GM23248 (cell line): ENCODE measurements at regions not wholly inside any gene's neighbourhood (a gene's known extent, or its start where the extent isn't known, plus 50 kb on each side); places are given as distances from the start of the nearest gene placed in this dataset.

Source experiments
- DNase-seq: peaks from one replicate; pipeline ENCODE4 v3.0.0-alpha.2; 2015
- H2AFZ ChIP-seq: fragments of 200-600 bp; sonication (generic); 2 replicates; pipeline ENCODE4 v1.6.1; 2016; ENCODE audit warnings: antibody characterized with exemption
- H3F3A ChIP-seq: fragments of 200-600 bp; sonication (generic); 2 replicates; pipeline ENCODE4 v1.6.1; 2016; ENCODE audit warnings: mild to moderate bottlenecking, antibody characterized with exemption, mixed run types; ENCODE audit not compliant: insufficient read depth
- H3K27ac ChIP-seq: fragments of 200-600 bp; sonication (generic); 2 replicates; pipeline ENCODE4 v1.5.1; 2016; ENCODE audit warnings: mild to moderate bottlenecking
- H3K27me3 ChIP-seq: fragments of 200-600 bp; sonication (generic); replicated peaks from 2 replicates; pipeline ENCODE4 v1.6.1; 2016; ENCODE audit warnings: mild to moderate bottlenecking; ENCODE audit not compliant: insufficient read depth
- H3K36me3 ChIP-seq: fragments of 200-600 bp; sonication (generic); 2 replicates; pipeline ENCODE4 v1.6.1; 2016; ENCODE audit warnings: low read depth, mild to moderate bottlenecking
- H3K4me1 ChIP-seq: fragments of 200-600 bp; sonication (generic); 2 replicates; pipeline ENCODE4 v1.6.1; 2016; ENCODE audit warnings: mild to moderate bottlenecking; ENCODE audit not compliant: insufficient read depth
- H3K4me2 ChIP-seq: fragments of 200-600 bp; sonication (generic); one replicate; pipeline ENCODE4 v1.6.1; 2016; ENCODE audit warnings: mild to moderate bottlenecking; ENCODE audit not compliant: unreplicated experiment
- H3K4me3 ChIP-seq: fragments of 200-600 bp; sonication (generic); 2 replicates; pipeline ENCODE4 v1.5.1; 2016; ENCODE audit warnings: mild to moderate bottlenecking
- H3K79me2 ChIP-seq: fragments of 200-600 bp; sonication (generic); 2 replicates; pipeline ENCODE4 v1.6.1; 2016; ENCODE audit warnings: mild to moderate bottlenecking; ENCODE audit not compliant: insufficient read depth
- H3K9ac ChIP-seq: fragments of 200-600 bp; sonication (generic); 2 replicates; pipeline ENCODE4 v1.6.1; 2016; ENCODE audit warnings: mild to moderate bottlenecking
- H3K9me2 ChIP-seq: fragments of 200-600 bp; sonication (generic); 2 replicates; pipeline ENCODE4 v1.6.1; 2016; ENCODE audit warnings: mixed run types, mild to moderate bottlenecking, moderate library complexity; ENCODE audit not compliant: insufficient read depth
- H3K9me3 ChIP-seq: fragments of 200-600 bp; sonication (generic); one replicate; pipeline ENCODE4 v1.6.1; 2017; ENCODE audit warnings: low read depth
- H4K20me1 ChIP-seq: fragments of 200-600 bp; sonication (generic); 2 replicates; pipeline ENCODE4 v1.6.0; 2016; ENCODE audit not compliant: insufficient read depth
- EZH2 ChIP-seq: fragments of 200-600 bp; sonication (generic); IDR thresholded peaks from 2 replicates; pipeline ENCODE4 v1.6.1; 2018; ENCODE audit warnings: antibody characterized with exemption, mild to moderate bottlenecking; ENCODE audit not compliant: insufficient read depth, poor library complexity, severe bottlenecking
- EZH2phosphoT487 ChIP-seq: fragments of 200-600 bp; sonication (generic); IDR thresholded peaks from 2 replicates; pipeline ENCODE4 v1.6.1; 2018; ENCODE audit warnings: antibody characterized with exemption, moderate library complexity, mild to moderate bottlenecking, low read depth; ENCODE audit not compliant: insufficient read depth
- WGBS, 2 experiments: methylation state at CpG; one replicate each; pipeline ENCODE4 v1.1.6; 2015 to 2017; ENCODE audit warnings: low lambda C conversion rate in 2 of 2, low coverage in 1 of 2; ENCODE audit errors: missing lambda C conversion rate in 2 of 2; 5-methylcytosine and 5-hydroxymethylcytosine counted together
- in situ Hi-C: fragments of 300-500 bp; cut with MboI; formaldehyde crosslinking; loops from 2 replicates; pipeline ENCODE4 v1.15.0; 2020

GRCh38 chr10:78752221-78752620 lies 316.5 kb upstream of the ZMIZ1 start:
- Histone ChIP-seq H3K79me2 (no peaks in the 10 kb centered on the region), H3K9me2 (no peaks in the 10 kb centered on the region), H3K4me2 (no peak overlapping the region), H3K9me3 (no peaks in the 10 kb centered on the region), H3K4me3 (no peak overlapping the region), H3K9ac (no peak overlapping the region), H3K36me3 (no peaks in the 10 kb centered on the region), H3K4me1 (peaks cover 13% of the 10 kb centered on the region), H2AFZ (no peak overlapping the region), H3F3A (peaks cover 14% of the 10 kb centered on the region), H4K20me1 (no peaks in the 10 kb centered on the region), H3K27ac (no peak overlapping the region), H3K27me3 (no peaks in the 10 kb centered on the region)
- in situ Hi-C loops, result no loop called here
- WGBS, 2 experiments, result 12 to 14% methylated on average over 3 of the region's 3 CpGs
- DNase-seq, result peak; percentile 47
- TF ChIP-seq EZH2 (no peak), EZH2phosphoT487 (no peak)

GRCh38 chr10:78752708-78753107 lies 316.1 kb upstream of the ZMIZ1 start:
- TF ChIP-seq EZH2, result no peak
- Histone ChIP-seq H3F3A (peaks cover 19% of the 10 kb centered on the region), H3K36me3 (no peaks in the 10 kb centered on the region), H3K4me2 (no peak overlapping the region), H4K20me1 (no peaks in the 10 kb centered on the region), H3K9me2 (no peaks in the 10 kb centered on the region), H3K9me3 (no peaks in the 10 kb centered on the region), H3K4me1 (peaks cover 18% of the 10 kb centered on the region), H3K27me3 (no peaks in the 10 kb centered on the region), H2AFZ (no peak overlapping the region), H3K79me2 (no peaks in the 10 kb centered on the region), H3K27ac (no peak overlapping the region), H3K9ac (no peak overlapping the region), H3K4me3 (no peak overlapping the region)
- 96 to 100% methylated on average over 4 of the region's 4 CpGs for WGBS, 2 experiments
- no peak for DNase-seq
- in situ Hi-C loops, result no loop called here

- in situ Hi-C loops, result no loop called here
- no peak overlapping the region for H2AFZ ChIP-seq
Observed at GRCh38 chr10:78754269-78755062, 314.3 kb upstream of the ZMIZ1 start.

GRCh38 chr10:78755063-78755701 lies 313.6 kb upstream of the ZMIZ1 start:
- in situ Hi-C loops, result no loop called here
- DNase-seq, result no peak
- Histone ChIP-seq H3K27me3 (no peaks in the 10 kb centered on the region), H3K79me2 (no peaks in the 10 kb centered on the region), H3K4me3 (no peak overlapping the region), H3K9ac (no peak overlapping the region), H3K9me2 (no peaks in the 10 kb centered on the region), H3K27ac (no peak overlapping the region), H3F3A (peaks cover 22% of the 10 kb centered on the region), H2AFZ (no peak overlapping the region), H3K4me2 (no peak overlapping the region), H3K9me3 (no peaks in the 10 kb centered on the region), H4K20me1 (no peaks in the 10 kb centered on the region), H3K4me1 (peaks cover 23% of the 10 kb centered on the region), H3K36me3 (no peaks in the 10 kb centered on the region)
- TF ChIP-seq EZH2phosphoT487 (no peak), EZH2 (no peak)
- WGBS, 2 experiments, result 91% methylated on average over 12 of the region's 12 CpGs

More at GRCh38 chr10:78754269-78755062, 314.3 kb upstream of the ZMIZ1 start:
- no peak overlapping the region for H3K4me2 ChIP-seq
- H4K20me1 ChIP-seq, result no peaks in the 10 kb centered on the region
- no peaks in the 10 kb centered on the region for H3K79me2 ChIP-seq
- no peaks in the 10 kb centered on the region for H3K9me2 ChIP-seq
- 84 to 88% methylated on average over 11 of the region's 11 CpGs for WGBS, 2 experiments
- peaks cover 23% of the 10 kb centered on the region for H3K4me1 ChIP-seq
- no peak overlapping the region for H3K4me3 ChIP-seq
- peaks cover 22% of the 10 kb centered on the region for H3F3A ChIP-seq
- H3K27me3 ChIP-seq, result no peaks in the 10 kb centered on the region
- TF ChIP-seq EZH2phosphoT487 (no peak), EZH2 (no peak)
- H3K36me3 ChIP-seq, result no peaks in the 10 kb centered on the region
- H3K9me3 ChIP-seq, result no peaks in the 10 kb centered on the region
- H3K27ac ChIP-seq, result no peak overlapping the region
- H3K9ac ChIP-seq, result no peak overlapping the region
- DNase-seq, result peak; percentile 47
